HEK293 (cell line): ENCODE measurements at regions not wholly inside any gene's neighbourhood (a gene's known extent, or its start where the extent isn't known, plus 50 kb on each side); places are given as distances from the start of the nearest gene placed in this dataset.
"Not testable (repeated sequence)": the region's sequence is repeated elsewhere in the genome, so short reads cannot be mapped to it uniquely, and the experiment has no call there.

Experiments used
- CTCF ChIA-PET: fragments of 350-600 bp; formaldehyde crosslinking; extraction: SDS; loops from one replicate; lab custom pipeline; 2021; ENCODE audit warnings: antibody characterized with exemption; lab: Yijun Ruan, JAX
- POLR2A ChIA-PET: fragments of 300-600 bp; formaldehyde crosslinking; extraction: SDS; loops from one replicate; lab custom pipeline; 2020; ENCODE audit warnings: antibody characterized with exemption, inconsistent platforms; lab: Yijun Ruan, JAX
- H3K27ac ChIP-seq: fragments of 200-500 bp; sonication (Bioruptor generic); 2 replicates; pipeline ENCODE4 v1.5.1; 2014; ENCODE audit warnings: low read depth, low read length, control low read depth, inconsistent platforms; ENCODE audit errors: extremely low read depth
- H3K36me3 ChIP-seq, 2 experiments: fragments of 200-500 bp in 1 of 2; sonication (Bioruptor generic) in 1 of 2; 1 replicate in 1 of 2; 2 replicates in 1 of 2; pipeline ENCODE4 v1.5.1; 2014 to 2017; ENCODE audit warnings: inconsistent platforms in 2 of 2, low read length in 2 of 2; ENCODE audit not compliant: control insufficient read depth in 2 of 2, insufficient read depth in 1 of 2
- H3K4me1 ChIP-seq: fragments of 200-500 bp; sonication (Bioruptor generic); 2 replicates; pipeline ENCODE4 v1.5.1; 2014; ENCODE audit warnings: mild to moderate bottlenecking, low read length, inconsistent platforms; ENCODE audit not compliant: control insufficient read depth, insufficient read depth
- H3K4me3 ChIP-seq: 2 replicates; pipeline ENCODE4 v1.5.1; 2011; ENCODE audit warnings: low read depth, mild to moderate bottlenecking, control low read depth, low read length, moderate library complexity
- H3K9me3 ChIP-seq: fragments of 200-500 bp; sonication (Bioruptor generic); 2 replicates; pipeline ENCODE4 v1.5.1; 2014; ENCODE audit warnings: low read depth, low read length, inconsistent platforms; ENCODE audit not compliant: control insufficient read depth, insufficient read depth
- ATF2 ChIP-seq: fragments of 450-650 bp; formaldehyde crosslinking; IDR thresholded peaks from 2 replicates; pipeline ENCODE4 v1.5.1; 2016; ENCODE audit warnings: missing biosample characterization, missing genetic modification characterization, low read depth
- GLI4 ChIP-seq: fragments of 450-650 bp; formaldehyde crosslinking; IDR thresholded peaks from 2 replicates; pipeline ENCODE4 v1.5.1; 2016; ENCODE audit warnings: missing biosample characterization, missing genetic modification characterization
- GLIS2 ChIP-seq: fragments of 450-650 bp; formaldehyde crosslinking; IDR thresholded peaks from 2 replicates; pipeline ENCODE4 v1.5.1; 2016; ENCODE audit warnings: missing biosample characterization, missing genetic modification characterization
- INSM2 ChIP-seq: fragments of 450-650 bp; formaldehyde crosslinking; IDR thresholded peaks from 2 replicates; pipeline ENCODE4 v1.5.1; 2016; ENCODE audit warnings: missing biosample characterization, missing genetic modification characterization
- KLF10 ChIP-seq: fragments of 450-650 bp; IDR thresholded peaks from 2 replicates; pipeline ENCODE4 v1.5.1; 2018; ENCODE audit warnings: missing biosample characterization, mild to moderate bottlenecking, missing genetic modification characterization
- PRDM1 ChIP-seq: fragments of 450-650 bp; formaldehyde crosslinking; IDR thresholded peaks from 2 replicates; pipeline ENCODE4; 2016; ENCODE audit warnings: missing biosample characterization, missing genetic modification characterization
- SP2 ChIP-seq: fragments of 450-650 bp; formaldehyde crosslinking; IDR thresholded peaks from 2 replicates; pipeline ENCODE4 v1.5.1; 2016; ENCODE audit warnings: missing biosample characterization, missing genetic modification characterization
- SP3 ChIP-seq: fragments of 450-650 bp; formaldehyde crosslinking; IDR thresholded peaks from 2 replicates; pipeline ENCODE4 v1.5.1; 2016; ENCODE audit warnings: missing biosample characterization, missing genetic modification characterization
- ZBTB11 ChIP-seq: fragments of 450-650 bp; formaldehyde crosslinking; conservative IDR thresholded peaks from 2 replicates; pipeline ENCODE4 v1.5.1; 2016; ENCODE audit warnings: low read depth, missing biosample characterization, missing genetic modification characterization
- ZBTB49 ChIP-seq: fragments of 450-650 bp; formaldehyde crosslinking; IDR thresholded peaks from 2 replicates; pipeline ENCODE4 v1.5.1; 2016; ENCODE audit warnings: missing biosample characterization, missing genetic modification characterization, low read depth
- ZFP41 ChIP-seq: fragments of 450-650 bp; formaldehyde crosslinking; IDR thresholded peaks from 2 replicates; pipeline ENCODE4 v1.5.1; 2016; ENCODE audit warnings: missing biosample characterization, missing genetic modification characterization, borderline replicate concordance
- ZNF155 ChIP-seq: fragments of 450-650 bp; formaldehyde crosslinking; IDR thresholded peaks from 2 replicates; pipeline ENCODE4 v1.5.1; 2016; ENCODE audit warnings: missing biosample characterization, missing genetic modification characterization
- ZNF157 ChIP-seq: fragments of 450-650 bp; formaldehyde crosslinking; IDR thresholded peaks from 2 replicates; pipeline ENCODE4 v1.5.1; 2016; ENCODE audit warnings: missing biosample characterization, missing genetic modification characterization
- ZNF202 ChIP-seq: fragments of 450-650 bp; formaldehyde crosslinking; IDR thresholded peaks from 2 replicates; pipeline ENCODE4 v1.5.1; 2016; ENCODE audit warnings: missing biosample characterization, missing genetic modification characterization, borderline replicate concordance
- ZNF221 ChIP-seq: fragments of 450-650 bp; formaldehyde crosslinking; IDR thresholded peaks from 2 replicates; pipeline ENCODE4 v1.5.1; 2017; ENCODE audit warnings: missing biosample characterization, missing genetic modification characterization, borderline replicate concordance
- ZNF394 ChIP-seq: fragments of 450-650 bp; formaldehyde crosslinking; IDR thresholded peaks from 2 replicates; pipeline ENCODE4 v1.5.1; 2016; ENCODE audit warnings: missing biosample characterization, missing genetic modification characterization, mild to moderate bottlenecking, moderate library complexity, borderline replicate concordance
- ZNF473 ChIP-seq: fragments of 450-650 bp; formaldehyde crosslinking; IDR thresholded peaks from 2 replicates; pipeline ENCODE4 v1.5.1; 2017; ENCODE audit warnings: missing biosample characterization, missing genetic modification characterization
- ZNF510 ChIP-seq: fragments of 450-650 bp; formaldehyde crosslinking; IDR thresholded peaks from 2 replicates; pipeline ENCODE4 v1.5.1; 2018; ENCODE audit warnings: mild to moderate bottlenecking, missing genetic modification characterization, missing biosample characterization; ENCODE audit not compliant: insufficient replicate concordance
- ZNF548 ChIP-seq: fragments of 450-650 bp; formaldehyde crosslinking; IDR thresholded peaks from 2 replicates; pipeline ENCODE4 v1.5.1; 2016; ENCODE audit warnings: missing biosample characterization, missing genetic modification characterization
- ZNF571 ChIP-seq: fragments of 450-650 bp; formaldehyde crosslinking; IDR thresholded peaks from 2 replicates; pipeline ENCODE4 v1.5.0; 2017; ENCODE audit warnings: missing biosample characterization, missing genetic modification characterization
- ZNF777 ChIP-seq: fragments of 450-650 bp; formaldehyde crosslinking; IDR thresholded peaks from 2 replicates; pipeline ENCODE4 v1.5.1; 2017; ENCODE audit warnings: missing biosample characterization, missing genetic modification characterization, borderline replicate concordance
- ZNF843 ChIP-seq: fragments of 450-650 bp; formaldehyde crosslinking; IDR thresholded peaks from 2 replicates; pipeline ENCODE4 v1.5.1; 2016; ENCODE audit warnings: missing biosample characterization, missing genetic modification characterization

- Histone ChIP-seq H3K4me1 (no peaks in the 10 kb centered on the region), H3K4me3 (no peak overlapping the region), H3K36me3 (peaks cover 0 to 52% of the 10 kb centered on the region in 2 experiments; a peak in 2 of 3 replicates), H3K27ac (no peak overlapping the region), H3K9me3 (no peaks in the 10 kb centered on the region)
- ChIA-PET POLR2A (no interaction called here), CTCF (no interaction called here)
- TF ChIP-seq ZNF548 (tag by site-specific recombination) = no peak
- no peak for TF ChIP-seq ZNF394
- TF ChIP-seq, all 188 proteins: peak for 0
Measured at GRCh38 chr12:124374147-124374546, 79.3 kb downstream of the RFLNA start.

GRCh38 chr12:124373701-124374100, 78.8 kb downstream of the RFLNA start:
- H3K4me3 ChIP-seq, H3K4me1 ChIP-seq, POLR2A ChIA-PET, H3K27ac ChIP-seq, CTCF ChIA-PET, H3K9me3 ChIP-seq: not testable (repeated sequence)
- peaks cover 0 to 48% of the 10 kb centered on the region in 2 experiments; a peak in 2 of 3 replicates for H3K36me3 ChIP-seq

GRCh38 chr12:124372831-124373230, 77.9 kb downstream of the RFLNA start:
- no peaks in the 10 kb centered on the region for H3K9me3 ChIP-seq
- peaks cover 0 to 40% of the 10 kb centered on the region in 2 experiments; a peak in 2 of 3 replicates for H3K36me3 ChIP-seq
- no peak overlapping the region for H3K4me3 ChIP-seq
- CTCF ChIA-PET = interaction anchor here (0.7 kb wide), 2 partner anchors 9 to 283 kb away, joined by 3 read pairs; no protein-coding TSS in a partner anchor
- POLR2A ChIA-PET = interaction anchor here (0.6 kb wide), 2 partner anchors 16 to 18 kb away, joined by 4 to 5 read pairs; no protein-coding TSS in a partner anchor
- no peaks in the 10 kb centered on the region for H3K4me1 ChIP-seq
- no peak overlapping the region for H3K27ac ChIP-seq
- TF ChIP-seq ZNF510 (tag by site-specific recombination) = no peak
- TF ChIP-seq GLIS2 (tag by site-specific recombination) = no peak
- TF ChIP-seq GLI4 (tag by site-specific recombination) = no peak
- TF ChIP-seq ZNF473 (tag by site-specific recombination) = no peak
- no peak for TF ChIP-seq SP2 (tag by site-specific recombination)
- TF ChIP-seq ZNF777 = no peak
- no peak for TF ChIP-seq ZBTB11 (tag by site-specific recombination)
- no peak for TF ChIP-seq PRDM1 (tag by site-specific recombination)
- TF ChIP-seq ZNF202 (tag by site-specific recombination) = no peak
- TF ChIP-seq ZNF571 (tag by site-specific recombination) = no peak
- TF ChIP-seq ATF2 (tag by site-specific recombination) = no peak
- no peak for TF ChIP-seq INSM2 (tag by site-specific recombination)
- no peak for TF ChIP-seq ZBTB49 (tag by site-specific recombination)
- TF ChIP-seq KLF10 (tag by site-specific recombination) = no peak
- no peak for TF ChIP-seq SP3 (tag by site-specific recombination)
- TF ChIP-seq ZNF157 (tag by site-specific recombination) = no peak
- TF ChIP-seq ZFP41 (tag by site-specific recombination) = no peak
- no peak for TF ChIP-seq ZNF843 (tag by site-specific recombination)
- no peak for TF ChIP-seq ZNF221
- no peak for TF ChIP-seq ZNF155 (tag by site-specific recombination)
- TF ChIP-seq, all 188 proteins: peak for 0
